ENCODE measurements at regions not wholly inside any gene's neighbourhood (a gene's known extent, or its start where the extent isn't known, plus 50 kb on each side); places are given as distances from the start of the nearest gene placed in this dataset.

- TF ChIP-seq BCLAF1 (IDR thresholded peaks at IDR 0.05), result no peak
- TF ChIP-seq ATF2 (IDR thresholded peaks at IDR 0.05; ENCODE audit: low read length), result no peak
- TF ChIP-seq ZSCAN29 (IDR thresholded peaks at IDR 0.05), result no peak
- TF ChIP-seq YBX1 (IDR thresholded peaks at IDR 0.05), result no peak
- TF ChIP-seq BCL11A (IDR thresholded peaks at IDR 0.05; ENCODE audit: low read depth, low read length), result no peak
- no peak for TF ChIP-seq E4F1 (IDR thresholded peaks at IDR 0.05; ENCODE audit: borderline replicate concordance, partially characterized antibody)
- no peak for TF ChIP-seq BRCA1 (IDR thresholded peaks at IDR 0.05; ENCODE audit: low read depth, low read length)
- no peak for TF ChIP-seq KAT2A (conservative IDR thresholded peaks at IDR 0.05; ENCODE audit: control insufficient read depth, low read depth, low read length)
- no peak for TF ChIP-seq ZBTB40 (IDR thresholded peaks at IDR 0.05; ENCODE audit: borderline replicate concordance)
- TF ChIP-seq YY1 (IDR thresholded peaks at IDR 0.05; ENCODE audit: low read depth, low read length), result no peak
- TF ChIP-seq SMC3 (IDR thresholded peaks at IDR 0.05; ENCODE audit: borderline replicate concordance, low read length), result no peak
- TF ChIP-seq DPF2 (IDR thresholded peaks at IDR 0.05), result no peak
- no peak for TF ChIP-seq IRF4 (IDR thresholded peaks at IDR 0.05; ENCODE audit: low read depth, low read length)
- TF ChIP-seq SPI1 (IDR thresholded peaks at IDR 0.05; ENCODE audit: borderline replicate concordance, insufficient read depth, low read depth, low read length), result no peak
- TF ChIP-seq KLF5 (IDR thresholded peaks at IDR 0.05; ENCODE audit: partially characterized antibody), result no peak
Measured at GRCh38 chr16:73339821-73340220, 291.9 kb upstream of the ZFHX3 start (continued).
